ENCODE measurements at regions not wholly inside any gene's neighbourhood (a gene's known extent, or its start where the extent isn't known, plus 50 kb on each side); places are given as distances from the start of the nearest gene placed in this dataset.

GRCh38 chr2:224253464-224253863 lies 148.4 kb downstream of the FAM124B start:
- no peak overlapping the region for H3K4ac ChIP-seq (replicated peaks; ENCODE audit: insufficient read length, low read depth, low read length)
- no peaks in the 10 kb centered on the region for H3K4me1 ChIP-seq (replicated peaks in 1 of 4; ENCODE audit: control insufficient read depth in 3 of 4, insufficient read depth in 4 of 4, low read length in 3 of 4)
- H3K79me1 ChIP-seq (ENCODE audit: low read depth, low read length) = no peaks in the 10 kb centered on the region
- H3K79me2 ChIP-seq (ENCODE audit: control insufficient read depth in 1 of 2, insufficient read depth in 2 of 2, low read length in 2 of 2) = no peaks in the 10 kb centered on the region
- CTCF ChIA-PET (ENCODE audit: partially characterized antibody) = interaction anchor here (0.6 kb wide), 1 partner anchor 457 kb away, joined by 3 read pairs; no protein-coding TSS in a partner anchor
- H3K27ac ChIP-seq (ENCODE audit: low read depth, low read length) = no peak overlapping the region
- no peak overlapping the region for H3K56ac ChIP-seq (replicated peaks; ENCODE audit: insufficient read length, low read depth, low read length)
- no peaks in the 10 kb centered on the region for H3K23me2 ChIP-seq (ENCODE audit: low read depth, low read length)
- no peak overlapping the region for H4K91ac ChIP-seq (replicated peaks; ENCODE audit: insufficient read length, low read length)
- H3K4me2 ChIP-seq (ENCODE audit: insufficient read depth in 1 of 2, low read depth in 2 of 2, low read length in 2 of 2) = no peak overlapping the region
- no peak overlapping the region for H2AK5ac ChIP-seq (ENCODE audit: low read depth, low read length)
- no peak overlapping the region for H3K18ac ChIP-seq (ENCODE audit: extremely low read depth, low read length)
- no peak overlapping the region for H2BK5ac ChIP-seq (ENCODE audit: low read depth, low read length)
- H3K27me3 ChIP-seq (replicated peaks in 1 of 4; ENCODE audit: control insufficient read depth in 3 of 4, extremely low read depth in 1 of 4, insufficient read depth in 3 of 4, low read length in 3 of 4) = no peaks in the 10 kb centered on the region
- no peak overlapping the region for H2BK15ac ChIP-seq (ENCODE audit: low read length)
- no peaks in the 10 kb centered on the region for H3K9me3 ChIP-seq (ENCODE audit: insufficient read depth in 2 of 2, low read depth in 1 of 2, low read length in 1 of 2)
- H4K5ac ChIP-seq (ENCODE audit: insufficient read length, low read depth, low read length) = no peak overlapping the region
- no peak for DNase-seq (ENCODE audit: low read depth in 1 of 2, low spot score in 2 of 2)
- POLR2A ChIA-PET (ENCODE audit: partially characterized antibody) = no interaction called here
- FAIRE-seq = no peak
- H4K8ac ChIP-seq (ENCODE audit: extremely low read depth, insufficient read depth, low read length) = no peak overlapping the region
- no peak overlapping the region for H2BK12ac ChIP-seq (ENCODE audit: low read depth, low read length)
- no peak overlapping the region for H3K4me3 ChIP-seq (ENCODE audit: extremely low read depth in 1 of 4, insufficient read depth in 2 of 4, low read depth in 3 of 4, low read length in 4 of 4)
- H4K20me1 ChIP-seq (replicated peaks in 1 of 2; ENCODE audit: control insufficient read depth in 1 of 2, insufficient read depth in 2 of 2, low read length in 2 of 2) = no peaks in the 10 kb centered on the region
- no peak overlapping the region for H2BK20ac ChIP-seq (ENCODE audit: low read length)
- H2AFZ ChIP-seq (ENCODE audit: low read length) = no peak overlapping the region
- H3K23ac ChIP-seq (ENCODE audit: insufficient read length) = no peak overlapping the region
- no peak overlapping the region for H2BK120ac ChIP-seq (replicated peaks; ENCODE audit: low read depth, low read length)
- H3K14ac ChIP-seq (ENCODE audit: insufficient read length) = no peak overlapping the region
- no peaks in the 10 kb centered on the region for H3K36me3 ChIP-seq (ENCODE audit: control insufficient read depth in 2 of 4, insufficient read depth in 4 of 4, low read length in 3 of 4)
- 100% methylated on average over 1 of the region's 1 CpG; no CpG with 5 or more reads in 1 of the 2 experiments for WGBS, 2 experiments (ENCODE audit: extremely low coverage in 1 of 2, insufficient coverage in 1 of 2, insufficient read length in 1 of 2, insufficient replicate concordance in 2 of 2, low coverage in 1 of 2, low lambda C conversion rate in 2 of 2, missing lambda C conversion rate in 1 of 2)
- H3K9ac ChIP-seq (replicated peaks in 1 of 4; ENCODE audit: extremely low read depth in 1 of 4, low read depth in 3 of 4, low read length in 3 of 4) = no peak overlapping the region
- TF ChIP-seq TAF1 (IDR thresholded peaks at IDR 0.05; ENCODE audit: low read depth, low read length) (no peak), TEAD4 (IDR thresholded peaks at IDR 0.05; ENCODE audit: low read depth, low read length) (no peak), JUN (IDR thresholded peaks at IDR 0.05; ENCODE audit: low read depth, low read length) (no peak), RBBP5 (IDR thresholded peaks at IDR 0.05; ENCODE audit: borderline replicate concordance, low read depth, low read length) (no peak)
